HG03439 (cell line): ENCODE measurements at regions not wholly inside any gene's neighbourhood (a gene's known extent, or its start where the extent isn't known, plus 50 kb on each side); places are given as distances from the start of the nearest gene placed in this dataset.

Source experiments
- ATAC-seq: cut with Tn5 transposase; IDR thresholded peaks from one replicate; pipeline ENCODE4 v1.9.1; 2021; ENCODE audit warnings: mild to moderate bottlenecking, moderate library complexity; ENCODE audit not compliant: unreplicated experiment

GRCh38 chr3:181457190-181457589 lies 254.5 kb upstream of the SOX2 start:
- no peak for ATAC-seq

DNA sequence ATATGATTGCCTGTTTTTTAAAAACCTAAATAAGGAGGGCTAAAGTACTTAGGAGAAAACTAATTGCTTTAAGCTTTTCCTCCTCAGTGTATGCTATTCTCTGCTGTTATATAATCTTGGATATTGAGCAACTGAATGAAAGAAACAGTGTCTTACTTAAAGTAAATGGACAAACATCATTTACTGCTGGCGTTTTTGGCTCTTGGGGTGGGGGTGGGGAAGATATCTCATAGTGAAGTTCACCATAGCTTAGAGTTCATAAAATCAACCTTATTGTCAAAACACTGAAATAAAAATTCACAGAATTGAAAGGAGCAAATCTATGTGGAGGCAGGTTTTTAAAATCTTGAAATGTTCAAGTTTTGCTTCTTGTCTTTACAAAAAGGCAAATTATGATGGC lies 256.4 kb upstream of the SOX2 start:
- no peak for ATAC-seq

GRCh38 chr3:181454451-181455027 lies 257.2 kb upstream of the SOX2 start:
- ATAC-seq: no peak

DNA sequence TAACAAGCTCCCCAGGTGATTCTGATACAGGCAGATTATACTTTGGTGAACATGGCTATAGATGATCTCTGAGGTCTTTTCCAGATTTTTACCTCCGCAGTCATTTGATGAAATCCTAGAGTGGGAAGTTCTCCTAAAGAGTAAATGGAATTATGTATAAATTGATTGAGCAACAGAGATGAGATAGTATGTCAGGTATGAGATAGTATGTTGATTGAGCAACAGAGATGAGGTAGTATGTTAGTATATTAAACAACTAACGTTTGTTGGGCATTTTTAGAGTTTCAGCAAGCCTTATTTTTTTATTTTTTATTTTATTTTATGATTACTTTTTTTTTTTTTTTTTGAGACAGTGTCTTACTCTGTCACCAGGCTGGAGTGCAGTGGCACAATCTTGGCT lies 265.0 kb upstream of the SOX2 start:
- no peak for ATAC-seq

DNA sequence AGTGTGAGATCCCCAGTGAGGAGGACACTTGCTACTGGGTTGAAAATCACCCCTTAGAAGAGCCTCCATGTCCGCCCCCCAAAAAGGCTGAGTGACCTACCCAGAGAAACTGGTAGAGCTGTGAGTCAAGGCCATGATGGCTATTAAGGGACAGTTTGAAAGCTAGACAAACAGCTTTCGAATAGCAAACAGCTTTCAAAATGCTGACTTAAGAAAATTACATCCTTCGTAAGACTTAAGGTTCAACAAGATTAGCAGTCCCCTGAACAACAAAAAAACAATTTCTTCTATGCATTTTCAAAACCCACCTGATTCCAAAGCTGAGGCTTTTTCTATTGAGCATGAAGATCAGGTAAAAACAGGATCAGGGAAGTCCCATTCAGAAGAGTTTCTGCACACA lies 269.7 kb upstream of the SOX2 start:
- ATAC-seq: no peak

GRCh38 chr3:181432992-181433391 lies 278.7 kb upstream of the SOX2 start:
- no peak for ATAC-seq

- ATAC-seq: no peak
Measured at GRCh38 chr3:181431748-181432147, 280.0 kb upstream of the SOX2 start.

DNA sequence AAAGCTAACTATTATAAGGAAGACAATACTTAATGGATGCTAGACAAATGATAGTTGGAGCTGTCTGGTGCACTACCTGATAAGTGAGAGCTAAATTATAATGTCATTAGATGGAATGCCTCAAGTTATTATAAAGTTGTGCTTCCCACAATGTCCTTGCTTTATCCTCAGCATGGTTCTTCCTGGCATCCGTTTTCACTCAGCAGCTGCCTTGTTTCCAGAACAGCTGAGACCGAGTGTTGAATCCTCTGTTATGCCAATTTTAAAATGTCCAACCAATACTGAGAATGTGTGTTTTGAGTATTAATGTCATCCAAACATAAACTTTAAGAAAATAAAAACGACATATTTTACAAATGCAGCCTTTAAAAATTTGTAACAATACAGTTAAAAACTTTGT lies 286.7 kb upstream of the SOX2 start:
- no peak for ATAC-seq

GRCh38 chr3:181418233-181418632 lies 293.5 kb upstream of the SOX2 start:
- no peak for ATAC-seq

DNA sequence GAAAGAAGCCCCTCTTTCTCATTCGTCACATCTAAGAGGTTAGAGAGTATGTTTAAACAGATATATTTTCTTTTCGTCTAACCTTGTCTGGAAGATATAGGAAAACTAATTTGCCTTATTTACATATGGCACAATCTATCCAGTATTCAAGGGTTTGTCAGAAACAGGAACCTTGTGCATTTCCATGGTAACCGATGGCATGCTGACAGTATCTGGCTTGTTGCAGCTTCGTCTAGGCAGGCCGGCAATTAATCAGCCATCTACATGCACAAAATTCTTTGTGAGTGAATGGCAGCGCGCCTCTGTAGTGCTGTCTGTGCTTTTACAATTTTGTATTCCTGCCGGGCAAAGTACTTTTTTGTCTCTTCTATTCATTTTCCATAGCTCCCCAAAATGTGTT lies 294.0 kb upstream of the SOX2 start:
- no peak for ATAC-seq

- no peak for ATAC-seq
Measured at GRCh38 chr3:181410870-181411269, 300.9 kb upstream of the SOX2 start.

- ATAC-seq: no peak
Measured at GRCh38 chr3:181403876-181404660, 307.7 kb upstream of the SOX2 start.

DNA sequence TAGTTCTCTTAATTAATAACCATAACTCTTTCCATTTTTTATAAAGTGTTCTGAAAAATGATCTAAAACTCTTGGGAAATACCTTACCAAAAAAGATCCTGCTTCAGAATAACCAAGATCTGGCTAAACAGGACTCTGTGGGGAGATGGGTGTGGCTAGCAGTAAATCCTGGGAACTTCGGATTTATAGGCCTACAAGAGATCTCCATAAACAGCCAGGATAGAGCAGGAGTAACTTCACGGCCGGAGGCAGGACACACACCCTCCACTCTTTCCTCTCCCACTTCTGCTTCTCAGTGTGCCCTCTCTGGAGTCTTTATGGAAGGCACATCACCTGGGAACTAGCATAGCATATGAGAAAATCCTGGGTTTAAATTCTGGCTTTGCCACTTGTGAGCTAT lies 309.4 kb upstream of the SOX2 start:
- no peak for ATAC-seq

GRCh38 chr3:181384970-181385369 lies 326.8 kb upstream of the SOX2 start:
- no peak for ATAC-seq

DNA sequence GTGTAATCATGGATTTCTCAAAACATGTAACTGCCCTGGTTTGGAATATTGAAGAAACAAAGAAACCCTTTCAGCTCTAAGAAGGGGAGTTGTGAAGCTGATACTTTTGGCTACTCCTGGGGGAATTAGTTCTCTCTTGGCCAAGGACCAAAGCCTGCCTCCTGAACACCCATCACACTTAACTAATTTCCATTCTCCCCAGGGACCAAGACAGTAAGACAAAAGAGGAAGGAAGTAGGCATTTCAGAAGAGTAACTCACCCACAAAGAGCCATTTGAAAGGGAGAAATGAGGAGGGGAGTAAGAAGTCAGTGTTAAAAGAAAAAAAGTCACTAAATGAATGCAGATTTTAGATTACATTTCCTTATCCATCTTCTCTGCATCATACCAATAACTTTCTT lies 328.0 kb upstream of the SOX2 start:
- no peak for ATAC-seq

GRCh38 chr3:181383201-181383600 lies 328.5 kb upstream of the SOX2 start:
- no peak for ATAC-seq

DNA sequence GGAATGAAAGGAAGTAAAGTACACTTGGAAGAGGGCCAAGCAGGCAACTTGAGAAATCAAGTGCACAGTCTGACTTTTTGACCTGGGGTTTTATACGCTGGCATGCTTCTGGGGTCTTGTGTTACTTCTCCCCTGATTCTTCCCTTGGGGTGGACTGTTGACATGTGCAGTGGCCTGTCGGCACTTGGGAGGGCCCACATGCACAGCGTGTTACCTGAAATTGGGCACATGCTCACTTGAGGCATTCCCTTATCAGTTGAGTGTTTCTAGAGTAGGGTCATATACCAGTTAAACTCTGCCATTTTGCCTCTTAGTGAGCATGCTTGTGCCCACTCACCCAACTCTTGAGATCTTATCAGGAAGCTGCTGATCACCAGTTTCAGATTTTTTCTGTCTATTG lies 329.1 kb upstream of the SOX2 start:
- no peak for ATAC-seq

DNA sequence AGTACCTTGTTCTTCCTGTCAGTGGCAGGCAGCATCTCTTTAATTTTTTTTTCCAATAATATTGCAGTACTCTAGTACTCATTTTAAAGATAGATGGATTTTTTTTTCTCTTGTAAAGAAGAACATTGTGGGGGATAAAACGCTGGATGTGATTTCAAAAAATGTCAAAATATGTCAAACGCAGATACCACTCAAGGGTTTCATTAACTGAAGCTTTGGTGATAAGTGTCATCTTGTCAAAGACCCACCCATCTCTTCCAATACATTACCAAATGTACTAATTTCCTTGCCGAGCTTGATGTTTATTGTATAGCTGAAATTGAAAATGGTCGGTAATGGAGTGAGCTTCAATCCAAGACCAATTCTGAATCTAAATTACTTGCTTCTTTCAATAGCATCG lies 332.4 kb upstream of the SOX2 start:
- no peak for ATAC-seq

DNA sequence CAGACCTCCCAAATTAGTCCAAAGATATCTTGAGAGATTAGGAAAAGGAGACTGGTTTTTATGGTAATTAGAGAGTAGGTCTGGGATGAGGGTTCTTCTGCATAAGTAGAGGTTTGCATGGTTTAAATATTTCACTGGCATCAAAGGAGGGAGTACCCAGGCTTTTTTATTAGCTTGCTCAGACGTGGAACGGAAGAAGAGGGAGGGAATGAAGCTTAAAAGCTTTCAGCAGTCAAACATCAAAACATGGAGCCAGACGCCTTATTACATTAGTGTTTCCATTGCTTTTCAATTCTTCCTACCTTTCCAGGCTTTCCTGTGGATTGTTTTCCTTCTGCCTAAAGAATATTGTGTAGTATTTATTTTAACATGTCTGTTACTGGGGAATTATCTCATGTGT lies 342.1 kb upstream of the SOX2 start:
- ATAC-seq: no peak

GRCh38 chr3:181363231-181363630 lies 348.5 kb upstream of the SOX2 start:
- no peak for ATAC-seq

DNA sequence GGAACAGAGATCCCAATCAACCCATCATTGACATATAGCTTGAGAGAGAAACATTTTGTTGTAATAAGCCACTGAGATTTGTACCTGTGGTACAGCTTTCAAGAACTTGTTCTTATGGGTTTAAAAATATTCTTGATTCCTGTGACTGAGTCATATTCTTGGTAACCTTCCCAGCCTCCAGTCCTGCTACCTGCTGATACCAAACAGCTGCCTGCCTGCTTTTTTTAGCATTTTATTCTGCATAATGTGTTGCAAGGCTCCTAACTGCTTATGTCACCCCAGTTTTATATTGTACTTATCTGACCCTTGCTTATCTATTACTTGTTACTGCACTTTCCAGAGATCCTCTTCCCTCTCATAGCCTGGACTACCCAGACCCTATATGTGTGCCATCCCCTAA lies 349.3 kb upstream of the SOX2 start:
- ATAC-seq: no peak

DNA sequence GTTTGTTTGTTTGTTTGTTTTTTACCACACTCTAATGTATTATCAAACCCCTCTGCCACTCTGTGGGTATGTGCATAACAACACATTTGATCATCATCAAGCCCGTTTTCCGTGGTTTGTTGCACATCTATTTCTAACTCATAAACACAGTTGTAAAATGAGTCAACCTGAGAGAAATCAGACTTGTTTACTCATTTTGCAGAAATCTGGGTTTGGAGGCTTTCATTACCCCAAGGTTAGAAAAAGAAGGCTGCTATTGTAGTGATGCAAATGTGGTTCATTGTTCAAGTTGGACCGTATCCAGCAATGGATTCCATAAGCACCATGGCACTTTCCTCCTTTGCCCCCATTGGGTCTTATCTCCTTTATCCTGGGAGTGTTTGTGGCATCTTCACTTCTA lies 353.2 kb upstream of the SOX2 start:
- ATAC-seq: peak; percentile 62

DNA sequence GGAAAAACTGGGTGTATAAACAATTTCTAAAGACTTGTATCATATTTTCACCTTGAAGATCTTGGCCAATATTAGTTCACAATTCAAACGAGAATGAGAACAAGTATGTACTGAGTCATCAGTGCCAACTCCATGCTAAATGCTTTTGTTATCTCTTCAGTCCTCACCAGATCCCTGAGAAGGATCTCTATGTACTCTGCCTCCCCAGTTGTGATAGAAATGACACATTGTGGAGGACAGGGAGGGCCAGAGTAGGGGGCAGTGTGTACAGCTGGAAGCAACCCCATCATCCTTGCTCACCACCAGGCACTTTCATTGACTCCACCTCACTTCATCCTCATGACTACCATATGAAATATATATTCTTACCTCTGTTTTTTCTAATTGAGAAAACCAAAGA lies 353.7 kb upstream of the SOX2 start:
- ATAC-seq: no peak
